C4-2B (cell line): ENCODE measurements at regions not wholly inside any gene's neighbourhood (a gene's known extent, or its start where the extent isn't known, plus 50 kb on each side); places are given as distances from the start of the nearest gene placed in this dataset.

ENCODE experiments used
- CTCF ChIP-seq: fragments of 450-650 bp; conservative IDR thresholded peaks from 2 replicates; pipeline ENCODE4 v1.5.1; 2017; ENCODE audit warnings: mild to moderate bottlenecking
- ZFX ChIP-seq: fragments of 450-650 bp; IDR thresholded peaks from 2 replicates; pipeline ENCODE4 v1.6.1; 2017

GRCh38 chr11:26019386-26019785 lies 312.5 kb upstream of the ANO3 start:
- TF ChIP-seq CTCF (no peak), ZFX (no peak)
